HG02678 (cell line): ENCODE measurements at regions not wholly inside any gene's neighbourhood (a gene's known extent, or its start where the extent isn't known, plus 50 kb on each side); places are given as distances from the start of the nearest gene placed in this dataset.
"Not testable (repeated sequence)": the region's sequence is repeated elsewhere in the genome, so short reads cannot be mapped to it uniquely, and the experiment has no call there.

Source experiments
- ATAC-seq: cut with Tn5 transposase; IDR thresholded peaks from one replicate; pipeline ENCODE4 v1.9.1; 2021; ENCODE audit warnings: mild to moderate bottlenecking, moderate library complexity; ENCODE audit not compliant: unreplicated experiment

DNA sequence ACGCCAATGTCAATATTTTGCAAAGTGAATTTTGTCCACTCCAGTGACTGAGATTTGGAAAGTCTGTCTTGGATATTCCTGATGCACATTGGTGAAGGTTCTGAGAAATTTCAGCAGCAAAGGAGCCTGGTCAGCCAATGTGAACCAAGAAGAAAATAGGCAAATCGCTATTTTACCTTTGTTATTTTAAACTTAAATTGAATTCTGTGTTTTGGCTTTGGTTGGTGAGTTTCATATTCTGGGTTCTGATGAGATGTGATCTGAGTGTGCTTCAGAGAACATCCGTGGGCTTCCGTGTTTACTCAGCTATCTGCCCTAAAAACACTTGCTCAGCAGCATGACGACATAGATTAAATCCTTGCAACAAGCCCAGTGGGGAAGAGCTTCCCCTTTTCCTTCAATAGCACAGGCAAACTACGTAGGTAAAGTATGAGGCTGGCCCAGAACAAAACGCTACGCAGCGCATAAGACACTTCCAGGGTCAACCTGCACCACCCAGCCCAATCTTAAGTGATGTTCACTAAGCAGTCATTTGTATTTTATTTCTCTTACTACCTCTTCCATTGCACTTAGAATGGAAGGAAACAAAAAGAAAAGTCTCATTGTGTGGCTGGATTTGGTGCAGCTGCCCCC is 176.4 kb upstream of the KAZN start:
- no peak for ATAC-seq

DNA sequence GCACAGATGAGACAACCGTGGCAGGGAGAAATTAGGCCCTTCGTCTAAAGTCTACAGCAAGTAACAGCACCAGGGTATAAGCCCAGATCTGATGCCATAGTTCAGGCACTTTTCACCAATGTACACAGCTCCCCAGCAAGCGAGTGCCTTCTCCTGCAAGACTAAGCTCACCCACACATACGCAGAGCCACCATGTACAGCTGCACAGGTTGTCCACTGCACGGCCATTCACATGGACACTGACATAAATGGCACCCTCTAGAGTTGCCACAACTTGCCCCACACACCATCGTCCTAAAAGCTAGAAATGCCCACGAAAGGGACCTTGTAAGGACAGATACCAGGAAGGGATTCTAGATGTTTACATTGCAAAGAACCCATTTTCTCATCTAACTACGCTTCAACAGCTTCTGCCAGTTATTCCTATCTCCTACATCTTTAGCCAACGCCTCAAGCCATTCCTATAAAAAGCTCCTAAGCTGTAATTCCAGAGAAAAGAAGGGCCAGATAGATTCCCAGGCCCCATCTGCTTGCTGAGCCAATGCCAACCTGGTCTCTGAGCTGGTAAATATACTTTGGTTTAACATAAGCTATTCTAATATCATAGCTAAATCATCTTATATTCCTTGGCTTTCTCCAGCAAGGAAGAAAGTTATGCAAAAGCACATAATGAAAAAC is 174.0 kb upstream of the KAZN start:
- ATAC-seq: no peak

- no peak for ATAC-seq
Measured at GRCh38 chr1:14426854-14427253, 171.6 kb upstream of the KAZN start.

- no peak for ATAC-seq
Measured at GRCh38 chr1:14429577-14429976, 168.9 kb upstream of the KAZN start.

- not testable (repeated sequence) for ATAC-seq
Measured at GRCh38 chr1:14432728-14433127, 165.8 kb upstream of the KAZN start.

DNA sequence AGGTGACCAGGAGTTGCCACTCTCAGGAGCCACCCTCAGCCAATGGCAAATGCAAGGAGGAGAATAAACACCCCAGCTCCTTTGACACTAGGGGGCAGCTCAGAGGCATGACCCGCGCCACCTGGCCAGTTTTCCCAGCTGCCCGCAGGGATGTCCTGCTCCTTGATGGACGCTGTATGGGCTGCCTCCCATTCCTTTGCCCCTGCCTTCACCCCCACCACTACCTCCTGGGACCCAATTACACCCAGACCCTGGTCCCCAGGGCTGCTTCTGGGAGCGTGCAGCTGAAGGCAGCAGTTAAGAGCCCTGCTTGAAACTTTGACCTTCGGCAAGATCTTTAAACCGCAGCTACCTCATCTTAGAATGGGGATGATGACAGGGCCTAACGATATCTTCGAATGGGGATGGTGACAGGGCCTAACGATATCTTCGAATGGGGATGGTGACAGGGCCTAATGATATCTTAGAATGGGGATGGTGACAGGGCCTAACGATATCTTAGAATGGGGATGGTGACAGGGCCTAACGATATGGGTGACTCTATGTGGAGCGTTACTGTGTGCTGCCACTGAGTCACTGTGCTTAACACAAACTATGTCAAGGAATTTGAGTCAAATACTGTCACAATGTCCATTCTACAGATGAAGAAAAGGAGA is 163.0 kb upstream of the KAZN start:
- ATAC-seq: no peak

DNA sequence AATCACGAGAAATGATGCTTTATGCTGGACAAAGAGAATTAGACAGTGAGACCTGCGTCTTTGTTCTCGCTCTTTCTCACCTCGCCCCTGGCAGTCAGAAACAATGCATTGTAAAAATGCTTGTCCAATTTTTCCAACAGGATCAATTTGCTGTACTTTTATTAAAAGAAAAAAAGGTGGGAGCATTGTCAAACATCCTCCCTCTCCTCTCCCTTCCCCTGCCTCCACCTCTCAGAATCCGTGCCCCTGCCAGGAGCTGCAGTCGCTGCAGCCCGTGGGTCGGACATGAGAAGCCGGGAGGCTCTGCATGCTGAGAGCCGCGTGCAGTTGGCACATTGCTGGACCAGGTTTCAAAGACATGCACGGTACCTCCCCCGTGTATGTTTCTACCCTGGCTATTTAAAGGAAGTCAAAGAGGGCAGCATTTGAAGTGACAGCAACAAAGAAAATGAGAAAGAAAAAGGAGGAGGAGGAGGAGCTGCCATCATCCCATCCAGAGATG is 161.0 kb upstream of the KAZN start:
- ATAC-seq: no peak

DNA sequence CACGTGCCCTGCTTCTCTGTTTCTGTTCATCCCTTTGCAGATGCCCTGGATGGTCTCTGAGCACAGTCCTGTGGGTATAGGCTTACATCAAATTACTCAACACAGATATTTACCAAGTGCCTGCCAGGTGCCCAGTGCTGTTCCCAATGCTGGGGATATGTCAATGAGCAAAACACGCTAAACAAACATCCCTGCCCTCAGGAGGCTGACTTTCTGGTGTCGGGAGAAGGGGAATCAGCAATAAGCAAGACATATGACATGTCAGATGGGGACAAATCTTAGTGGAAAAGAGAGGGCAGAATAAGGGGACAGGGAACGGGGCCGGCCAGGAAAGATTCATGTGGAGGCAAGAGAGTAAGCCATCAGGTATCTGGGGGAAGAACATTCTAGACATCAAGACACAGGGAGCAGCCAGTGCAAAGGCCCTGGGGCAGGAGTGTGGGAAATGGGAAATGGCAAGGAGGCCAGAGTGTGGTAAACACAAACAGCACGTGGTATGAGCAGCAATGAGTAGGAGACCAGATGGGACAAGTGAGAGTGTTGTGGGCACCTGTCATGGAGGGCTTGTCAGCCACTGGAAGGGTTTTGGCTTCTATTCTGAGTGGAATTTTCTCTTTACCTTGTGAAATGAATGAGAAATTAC is 160.2 kb upstream of the KAZN start:
- ATAC-seq: no peak

DNA sequence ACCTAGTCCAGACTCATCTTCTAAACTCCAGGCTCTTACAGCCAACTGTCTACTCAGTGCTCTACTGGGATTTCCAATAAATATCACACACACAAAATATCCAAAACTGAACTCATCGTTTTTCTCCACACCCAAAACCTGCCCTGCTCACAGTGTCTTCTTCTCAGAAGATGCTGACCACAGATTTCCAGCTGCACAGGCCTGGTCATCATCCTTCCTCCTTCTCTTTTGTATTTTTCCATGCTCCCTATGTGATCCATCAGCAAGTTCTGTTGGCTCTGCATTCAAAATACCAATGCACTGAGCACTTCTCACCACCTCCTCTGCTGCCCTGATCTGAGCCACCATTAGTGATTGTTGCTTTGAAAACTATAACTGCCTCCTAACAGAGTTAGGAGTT is 159.5 kb upstream of the KAZN start:
- ATAC-seq: no peak

- no peak for ATAC-seq
Measured at GRCh38 chr1:14440166-14440565, 158.3 kb upstream of the KAZN start.

- ATAC-seq: no peak
Measured at GRCh38 chr1:14440731-14441130, 157.8 kb upstream of the KAZN start.

GRCh38 chr1:14441302-14441741 is 157.2 kb upstream of the KAZN start:
- no peak for ATAC-seq

GRCh38 chr1:14442669-14443068 is 155.8 kb upstream of the KAZN start:
- ATAC-seq: no peak

DNA sequence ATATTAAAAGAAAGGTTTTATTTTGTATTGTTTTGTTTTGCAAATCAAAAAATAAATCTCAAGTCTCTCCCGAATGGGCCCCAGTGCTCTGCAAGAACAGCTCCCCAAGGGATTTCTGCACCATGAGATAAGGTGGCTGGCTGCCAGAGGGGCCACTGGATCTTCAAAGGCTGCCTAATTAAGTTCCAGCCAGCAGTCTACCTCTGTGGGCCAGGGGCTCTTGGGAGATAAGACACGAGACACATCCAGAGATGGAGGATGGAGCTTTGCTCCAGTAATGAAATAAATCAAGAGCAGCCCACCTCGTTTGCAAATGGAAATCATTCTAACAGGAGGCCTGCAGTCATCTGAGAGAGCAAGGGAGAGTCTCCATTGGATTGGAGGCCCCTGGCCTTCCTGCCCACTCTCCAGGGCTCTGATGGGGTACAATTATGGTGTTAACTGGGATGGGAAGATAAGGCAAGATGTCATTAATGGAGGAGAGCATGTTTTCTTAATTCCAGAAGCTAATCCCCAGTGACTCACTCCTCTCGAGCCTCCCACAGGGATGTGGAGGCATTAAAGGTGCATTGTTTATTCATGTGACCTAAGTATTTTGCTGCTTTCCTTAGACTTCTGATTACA is 155.2 kb upstream of the KAZN start:
- no peak for ATAC-seq

- no peak for ATAC-seq
Measured at GRCh38 chr1:14451217-14451616, 147.3 kb upstream of the KAZN start.

GRCh38 chr1:14452551-14452950 is 145.9 kb upstream of the KAZN start:
- ATAC-seq: no peak

DNA sequence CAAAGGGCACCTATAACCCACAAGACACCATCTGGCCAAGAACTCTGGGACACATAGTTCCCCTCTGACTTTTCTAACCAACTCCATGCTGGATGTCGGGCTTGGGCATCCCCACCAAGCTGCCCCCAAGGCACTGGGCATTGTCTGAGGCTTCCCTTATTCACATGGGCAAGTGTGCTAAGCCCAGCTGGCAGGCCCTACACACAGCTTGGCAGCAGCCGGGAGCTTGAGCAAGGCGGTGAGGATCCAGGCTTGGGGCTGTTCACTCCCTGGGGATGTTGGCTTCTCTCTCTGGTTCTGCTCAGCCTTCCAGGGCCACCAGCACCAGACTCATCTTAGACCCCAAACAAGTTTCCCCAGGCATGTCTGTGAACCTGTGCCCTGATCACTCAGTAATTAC is 138.3 kb upstream of the KAZN start:
- ATAC-seq: no peak

DNA sequence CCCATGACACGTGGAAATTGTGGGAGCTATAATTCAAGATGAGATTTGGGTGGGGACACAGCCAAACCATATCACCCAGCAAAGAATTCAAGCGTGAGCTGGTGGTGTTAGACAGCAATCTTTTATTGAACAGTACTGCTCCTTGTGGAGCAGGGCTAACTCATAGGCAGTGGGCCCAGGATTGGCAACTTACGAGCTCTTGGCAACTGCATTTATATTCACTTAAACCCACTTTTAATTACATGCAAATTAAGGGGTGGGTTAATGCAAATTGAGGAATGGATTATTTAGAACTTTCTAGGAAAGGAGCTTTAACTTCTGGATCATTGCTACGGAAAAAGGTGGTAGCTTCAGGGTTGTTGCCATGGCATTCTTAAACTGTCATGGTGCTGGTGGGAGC is 135.6 kb upstream of the KAZN start:
- ATAC-seq: no peak

DNA sequence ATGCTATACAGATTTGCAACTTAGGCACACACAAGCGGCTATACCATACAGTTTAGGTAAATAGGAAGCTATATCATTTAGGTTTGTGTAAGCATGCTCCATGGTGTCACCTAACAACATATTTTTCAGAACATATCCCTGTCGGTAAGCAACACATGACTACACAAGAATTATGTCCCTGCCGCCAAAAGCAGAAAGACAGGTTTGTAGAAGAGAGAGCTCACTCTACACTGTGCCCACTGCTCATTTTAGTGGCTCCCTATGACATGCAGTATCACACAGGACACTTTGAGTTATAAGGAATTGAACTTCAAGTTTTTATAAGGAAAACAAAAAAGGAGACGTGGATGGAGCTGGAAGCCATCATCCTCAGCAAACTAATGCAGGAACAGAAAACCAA is 132.5 kb upstream of the KAZN start:
- no peak for ATAC-seq

DNA sequence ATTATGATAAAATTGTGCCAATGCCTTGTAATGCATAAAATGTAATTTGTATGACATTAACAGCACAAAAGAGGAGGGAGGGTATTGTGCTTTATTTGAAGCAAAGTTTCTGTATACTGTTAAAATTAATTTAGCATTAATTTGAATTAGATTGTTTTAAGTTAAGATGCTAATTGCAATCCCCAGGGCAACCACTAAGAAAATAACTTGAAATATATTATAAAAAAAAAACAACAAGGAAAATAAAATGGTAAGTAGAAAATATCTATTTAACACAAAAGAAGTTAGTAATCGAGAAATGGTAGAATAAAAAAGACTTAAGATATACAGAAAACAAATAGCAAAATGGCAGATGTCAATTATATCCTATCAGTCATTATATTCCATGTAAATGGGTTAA is 131.4 kb upstream of the KAZN start:
- no peak for ATAC-seq

GRCh38 chr1:14468751-14469150 is 129.7 kb upstream of the KAZN start:
- ATAC-seq: no peak
